ENCODE measurements at regions not wholly inside any gene's neighbourhood (a gene's known extent, or its start where the extent isn't known, plus 50 kb on each side); places are given as distances from the start of the nearest gene placed in this dataset.

- H3K4me3 Mint-ChIP-seq = no peak overlapping the region
- no peaks in the 10 kb centered on the region for H3K4me1 Mint-ChIP-seq
- no peak overlapping the region for H3K27ac Mint-ChIP-seq
- H3K27me3 Mint-ChIP-seq = no peaks in the 10 kb centered on the region
- no peak for DNase-seq
- no peak for ATAC-seq
- H3K9me3 Mint-ChIP-seq = peaks cover 9 to 10% of the 10 kb centered on the region in 2 donors
Measured at GRCh38 chr2:83072767-83073166, 1386.3 kb downstream of the SUCLG1 start.

- no peak for DNase-seq
- Mint-ChIP-seq H3K4me3 (no peak overlapping the region), H3K9me3 (peaks cover 9 to 11% of the 10 kb centered on the region in 2 donors), H3K27me3 (no peaks in the 10 kb centered on the region), H3K4me1 (no peaks in the 10 kb centered on the region), H3K27ac (no peak overlapping the region)
- no peak for ATAC-seq
Measured at GRCh38 chr2:83071914-83072313, 1387.2 kb downstream of the SUCLG1 start.

- H3K4me3 Mint-ChIP-seq = no peak overlapping the region
- no peaks in the 10 kb centered on the region for H3K4me1 Mint-ChIP-seq
- DNase-seq (no peak), ATAC-seq (no peak)
- H3K9me3 Mint-ChIP-seq = peaks cover 9 to 11% of the 10 kb centered on the region in 2 donors
- H3K27me3 Mint-ChIP-seq = no peaks in the 10 kb centered on the region
- H3K27ac Mint-ChIP-seq = no peak overlapping the region
Measured at GRCh38 chr2:83071352-83071751, 1387.7 kb downstream of the SUCLG1 start.

- no peak for ATAC-seq
Measured at GRCh38 chr2:83069724-83070123, 1389.4 kb downstream of the SUCLG1 start.

GRCh38 chr2:83068714-83069113 is 1390.4 kb downstream of the SUCLG1 start:
- H3K4me3 Mint-ChIP-seq = no peak overlapping the region
- DNase-seq = no peak
- ATAC-seq = no peak
- H3K27ac Mint-ChIP-seq = no peak overlapping the region
- H3K4me1 Mint-ChIP-seq = no peaks in the 10 kb centered on the region
- H3K9me3 Mint-ChIP-seq = peaks cover 4% of the 10 kb centered on the region in 2 donors
- H3K27me3 Mint-ChIP-seq = no peaks in the 10 kb centered on the region

More at GRCh38 chr2:83069724-83070123, 1389.4 kb downstream of the SUCLG1 start:
- Mint-ChIP-seq H3K9me3 (peaks cover 4% of the 10 kb centered on the region in 2 donors), H3K27ac (no peak overlapping the region), H3K4me1 (no peaks in the 10 kb centered on the region), H3K27me3 (no peaks in the 10 kb centered on the region), H3K4me3 (no peak overlapping the region)
- DNase-seq = no peak

GRCh38 chr2:83067947-83068346 is 1391.1 kb downstream of the SUCLG1 start:
- no peak overlapping the region for H3K4me3 Mint-ChIP-seq
- ATAC-seq = no peak
- no peaks in the 10 kb centered on the region for H3K4me1 Mint-ChIP-seq
- H3K9me3 Mint-ChIP-seq = peaks cover 4% of the 10 kb centered on the region in 2 donors
- DNase-seq = no peak
- H3K27me3 Mint-ChIP-seq = no peaks in the 10 kb centered on the region
- H3K27ac Mint-ChIP-seq = no peak overlapping the region

GRCh38 chr2:83063933-83064332 is 1395.1 kb downstream of the SUCLG1 start:
- no peak for DNase-seq
- no peak overlapping the region for H3K27ac Mint-ChIP-seq
- H3K4me1 Mint-ChIP-seq = no peaks in the 10 kb centered on the region
- no peaks in the 10 kb centered on the region for H3K27me3 Mint-ChIP-seq
- ATAC-seq = no peak
- H3K9me3 Mint-ChIP-seq = peaks cover 4 to 6% of the 10 kb centered on the region in 2 donors
- no peak overlapping the region for H3K4me3 Mint-ChIP-seq

- H3K4me1 Mint-ChIP-seq = no peaks in the 10 kb centered on the region
- H3K27ac Mint-ChIP-seq = no peak overlapping the region
- ATAC-seq (no peak), DNase-seq (no peak)
- no peaks in the 10 kb centered on the region for H3K27me3 Mint-ChIP-seq
- no peak overlapping the region for H3K4me3 Mint-ChIP-seq
- peaks cover 4 to 10% of the 10 kb centered on the region in 2 donors for H3K9me3 Mint-ChIP-seq
Measured at GRCh38 chr2:83063511-83063910, 1395.6 kb downstream of the SUCLG1 start.

- no peaks in the 10 kb centered on the region for H3K4me1 Mint-ChIP-seq
- no peak for ATAC-seq
- no peak for DNase-seq
- H3K27ac Mint-ChIP-seq = peak overlapping the region in 1 of 2 donors; percentile 33
- no peaks in the 10 kb centered on the region for H3K27me3 Mint-ChIP-seq
- H3K4me3 Mint-ChIP-seq = no peak overlapping the region
- H3K9me3 Mint-ChIP-seq = peaks cover 0 to 7% of the 10 kb centered on the region in 2 donors
Measured at GRCh38 chr2:83058683-83059082, 1400.4 kb downstream of the SUCLG1 start.

GRCh38 chr2:83055376-83056010 is 1403.6 kb downstream of the SUCLG1 start:
- Mint-ChIP-seq H3K27me3 (no peaks in the 10 kb centered on the region), H3K4me1 (no peaks in the 10 kb centered on the region), H3K27ac (no peak overlapping the region), H3K4me3 (no peak overlapping the region), H3K9me3 (peaks cover 0 to 14% of the 10 kb centered on the region in 2 donors)
- ATAC-seq (no peak), DNase-seq (no peak)

- no peak overlapping the region for H3K4me3 Mint-ChIP-seq
- no peaks in the 10 kb centered on the region for H3K4me1 Mint-ChIP-seq
- DNase-seq (no peak), ATAC-seq (no peak)
- no peaks in the 10 kb centered on the region for H3K27me3 Mint-ChIP-seq
- no peak overlapping the region for H3K27ac Mint-ChIP-seq
- peaks cover 0 to 14% of the 10 kb centered on the region in 2 donors for H3K9me3 Mint-ChIP-seq
Measured at GRCh38 chr2:83054751-83055150, 1404.3 kb downstream of the SUCLG1 start.

- Mint-ChIP-seq H3K4me3 (no peak overlapping the region), H3K27me3 (no peaks in the 10 kb centered on the region), H3K4me1 (no peaks in the 10 kb centered on the region), H3K27ac (no peak overlapping the region), H3K9me3 (peaks cover 0 to 8% of the 10 kb centered on the region in 2 donors)
- DNase-seq = no peak
- no peak for ATAC-seq
Measured at GRCh38 chr2:83051538-83052170, 1407.4 kb downstream of the SUCLG1 start.

GRCh38 chr2:83042053-83042452 is 1417.0 kb downstream of the SUCLG1 start:
- H3K4me3 Mint-ChIP-seq = no peak overlapping the region
- ATAC-seq (no peak), DNase-seq (no peak)
- no peaks in the 10 kb centered on the region for H3K9me3 Mint-ChIP-seq
- no peaks in the 10 kb centered on the region for H3K4me1 Mint-ChIP-seq
- H3K27ac Mint-ChIP-seq = no peak overlapping the region
- no peaks in the 10 kb centered on the region for H3K27me3 Mint-ChIP-seq

- Mint-ChIP-seq H3K9me3 (peaks cover 15% of the 10 kb centered on the region in 2 donors), H3K27me3 (no peaks in the 10 kb centered on the region), H3K27ac (peak overlapping the region in 1 of 2 donors; percentile 19), H3K4me1 (no peaks in the 10 kb centered on the region), H3K4me3 (no peak overlapping the region)
- no peak for ATAC-seq
- DNase-seq = no peak
Measured at GRCh38 chr2:83022631-83023210, 1436.4 kb downstream of the SUCLG1 start.

GRCh38 chr2:83017366-83018090 is 1441.6 kb downstream of the SUCLG1 start:
- ATAC-seq (no peak), DNase-seq (no peak)
- Mint-ChIP-seq H3K9me3 (peaks cover 15 to 16% of the 10 kb centered on the region in 2 donors), H3K4me3 (no peak overlapping the region), H3K4me1 (no peaks in the 10 kb centered on the region), H3K27ac (no peak overlapping the region), H3K27me3 (no peaks in the 10 kb centered on the region)

All from stimulated activated naive CD8-positive, alpha-beta T cell treated with anti-CD3 and anti-CD28 coated beads, Interleukin-15, amount 100 ng/mL, for 72 hours (primary cell).